Nephron progenitor cell (in vitro differentiated cells): ENCODE measurements at regions not wholly inside any gene's neighbourhood (a gene's known extent, or its start where the extent isn't known, plus 50 kb on each side); places are given as distances from the start of the nearest gene placed in this dataset.

ENCODE experiments used
- DNase-seq: peaks from one replicate; pipeline ENCODE4 v3.0.0; 2021
- H3K27ac Mint-ChIP-seq: 2 replicates; pipeline ENCODE4 v1.8.0; 2021; ENCODE audit warnings: mild to moderate bottlenecking, moderate library complexity, mixed read lengths
- H3K27me3 Mint-ChIP-seq: 2 replicates; pipeline ENCODE4 v1.8.0; 2021; ENCODE audit warnings: mild to moderate bottlenecking, low read depth, mixed read lengths; ENCODE audit not compliant: poor library complexity
- H3K36me3 Mint-ChIP-seq: 2 replicates; pipeline ENCODE4 v1.8.0; 2021; ENCODE audit warnings: low read depth, mixed read lengths
- H3K4me1 Mint-ChIP-seq: 2 replicates; pipeline ENCODE4 v1.8.0; 2021; ENCODE audit warnings: mixed read lengths
- H3K4me3 Mint-ChIP-seq: 2 replicates; pipeline ENCODE4 v1.8.0; 2021; ENCODE audit warnings: mild to moderate bottlenecking, moderate library complexity, mixed read lengths
- H3K9me3 Mint-ChIP-seq: 2 replicates; pipeline ENCODE4 v1.8.0; 2021; ENCODE audit warnings: mild to moderate bottlenecking, moderate library complexity, mixed read lengths
- CTCF ChIP-seq: fragments of 200-600 bp; sonication (generic); IDR thresholded peaks from 2 replicates; pipeline ENCODE4 v1.5.0; 2021; ENCODE audit warnings: antibody characterized with exemption

- Mint-ChIP-seq H3K27me3 (no peaks in the 10 kb centered on the region), H3K9me3 (peaks cover 5% of the 10 kb centered on the region), H3K36me3 (no peaks in the 10 kb centered on the region), H3K27ac (no peak overlapping the region), H3K4me3 (no peak overlapping the region), H3K4me1 (peaks cover 6% of the 10 kb centered on the region)
- TF ChIP-seq CTCF, result no peak
- no peak for DNase-seq
These were observed 278.4 kb downstream of the MFSD1 start for GRCh38 chr3:159080256-159080655.

GRCh38 chr3:159080821-159081220 is 279.0 kb downstream of the MFSD1 start:
- Mint-ChIP-seq H3K9me3 (peaks cover 5% of the 10 kb centered on the region), H3K4me3 (no peak overlapping the region), H3K4me1 (peaks cover 6% of the 10 kb centered on the region), H3K27me3 (no peaks in the 10 kb centered on the region), H3K27ac (no peak overlapping the region), H3K36me3 (no peaks in the 10 kb centered on the region)
- TF ChIP-seq CTCF, result no peak
- no peak for DNase-seq

- Mint-ChIP-seq H3K27me3 (no peaks in the 10 kb centered on the region), H3K36me3 (no peaks in the 10 kb centered on the region), H3K4me1 (peaks cover 6% of the 10 kb centered on the region), H3K27ac (no peak overlapping the region), H3K9me3 (peaks cover 5% of the 10 kb centered on the region), H3K4me3 (no peak overlapping the region)
- DNase-seq, result no peak
- no peak for TF ChIP-seq CTCF
These were observed 280.7 kb downstream of the MFSD1 start for GRCh38 chr3:159082519-159082918.

GRCh38 chr3:159091936-159092335 is 290.1 kb downstream of the MFSD1 start:
- H3K27ac Mint-ChIP-seq, result no peak overlapping the region
- H3K9me3 Mint-ChIP-seq, result no peaks in the 10 kb centered on the region
- DNase-seq, result no peak
- no peaks in the 10 kb centered on the region for H3K27me3 Mint-ChIP-seq
- TF ChIP-seq CTCF, result no peak
- no peaks in the 10 kb centered on the region for H3K4me1 Mint-ChIP-seq
- H3K4me3 Mint-ChIP-seq, result no peak overlapping the region
- no peaks in the 10 kb centered on the region for H3K36me3 Mint-ChIP-seq

- no peak overlapping the region for H3K27ac Mint-ChIP-seq
- H3K4me3 Mint-ChIP-seq, result no peak overlapping the region
- no peaks in the 10 kb centered on the region for H3K27me3 Mint-ChIP-seq
- TF ChIP-seq CTCF, result no peak
- no peaks in the 10 kb centered on the region for H3K36me3 Mint-ChIP-seq
- H3K4me1 Mint-ChIP-seq, result no peaks in the 10 kb centered on the region
- no peak for DNase-seq
- H3K9me3 Mint-ChIP-seq, result peaks cover 10% of the 10 kb centered on the region
These were observed 300.1 kb downstream of the MFSD1 start for GRCh38 chr3:159102001-159102400.

- Mint-ChIP-seq H3K36me3 (no peaks in the 10 kb centered on the region), H3K27ac (peak overlapping the region; percentile 77)
These were observed 310.9 kb downstream of the MFSD1 start for GRCh38 chr3:159112724-159113123.

More at GRCh38 chr3:159112724-159113123, 310.9 kb downstream of the MFSD1 start:
- Mint-ChIP-seq H3K4me3 (no peak overlapping the region), H3K27me3 (peaks cover 9% of the 10 kb centered on the region), H3K4me1 (peaks cover 9% of the 10 kb centered on the region), H3K9me3 (no peaks in the 10 kb centered on the region)
- no peak for DNase-seq
- no peak for TF ChIP-seq CTCF
